ENCODE measurements at regions not wholly inside any gene's neighbourhood (a gene's known extent, or its start where the extent isn't known, plus 50 kb on each side); places are given as distances from the start of the nearest gene placed in this dataset.

- no peaks in the 10 kb centered on the region for H3K4me1 ChIP-seq (ENCODE audit: insufficient read depth, low read length, severe bottlenecking)
- no peak overlapping the region for H3K4me3 ChIP-seq (ENCODE audit: low read depth, low read length, poor library complexity, severe bottlenecking)
- H3K4me2 ChIP-seq (ENCODE audit: low read length), result no peak overlapping the region
- H3K9ac ChIP-seq (ENCODE audit: low read length), result no peak overlapping the region
- no peaks in the 10 kb centered on the region for H3K27me3 ChIP-seq (ENCODE audit: insufficient read depth, low read length)
- H4K20me1 ChIP-seq (ENCODE audit: insufficient read depth, low read length), result no peaks in the 10 kb centered on the region
- no peaks in the 10 kb centered on the region for H3K36me3 ChIP-seq (ENCODE audit: insufficient read depth, low read length)
- no peak for TF ChIP-seq EZH2 (IDR thresholded peaks at IDR 0.05; ENCODE audit: borderline replicate concordance, low read length)
- H3K9me2 ChIP-seq (ENCODE audit: low read depth, low read length), result no peaks in the 10 kb centered on the region
- no peaks in the 10 kb centered on the region for H3K79me2 ChIP-seq (ENCODE audit: insufficient read depth, low read length)
- H3K27ac ChIP-seq (ENCODE audit: low read depth, low read length, poor library complexity, severe bottlenecking), result no peak overlapping the region
- H3F3A ChIP-seq (ENCODE audit: insufficient read depth, low read length), result no peaks in the 10 kb centered on the region
- no peaks in the 10 kb centered on the region for H3K9me3 ChIP-seq (ENCODE audit: low read length)
- H2AFZ ChIP-seq (ENCODE audit: low read length), result no peak overlapping the region
Observed at GRCh38 chr16:73976644-73977043, 320.0 kb upstream of the PSMD7 start.

GRCh38 chr16:73973174-73973573, 323.4 kb upstream of the PSMD7 start:
- Histone ChIP-seq H3K27ac (ENCODE audit: low read depth, low read length, poor library complexity, severe bottlenecking) (no peak overlapping the region), H3K9ac (ENCODE audit: low read length) (no peak overlapping the region), H3F3A (ENCODE audit: insufficient read depth, low read length) (no peaks in the 10 kb centered on the region), H3K9me3 (ENCODE audit: low read length) (no peaks in the 10 kb centered on the region), H2AFZ (ENCODE audit: low read length) (no peak overlapping the region), H3K27me3 (ENCODE audit: insufficient read depth, low read length) (no peaks in the 10 kb centered on the region), H4K20me1 (ENCODE audit: insufficient read depth, low read length) (no peaks in the 10 kb centered on the region), H3K4me2 (ENCODE audit: low read length) (no peak overlapping the region), H3K36me3 (ENCODE audit: insufficient read depth, low read length) (no peaks in the 10 kb centered on the region), H3K4me3 (ENCODE audit: low read depth, low read length, poor library complexity, severe bottlenecking) (no peak overlapping the region), H3K9me2 (ENCODE audit: low read depth, low read length) (no peaks in the 10 kb centered on the region), H3K79me2 (ENCODE audit: insufficient read depth, low read length) (no peaks in the 10 kb centered on the region), H3K4me1 (ENCODE audit: insufficient read depth, low read length, severe bottlenecking) (no peaks in the 10 kb centered on the region)
- no peak for TF ChIP-seq CTCF (IDR thresholded peaks at IDR 0.05; ENCODE audit: low read length)
- TF ChIP-seq EZH2 (IDR thresholded peaks at IDR 0.05; ENCODE audit: borderline replicate concordance, low read length), result no peak

- H4K20me1 ChIP-seq (ENCODE audit: insufficient read depth, low read length), result no peaks in the 10 kb centered on the region
- H3K27ac ChIP-seq (ENCODE audit: low read depth, low read length, poor library complexity, severe bottlenecking), result no peak overlapping the region
Observed at GRCh38 chr16:73966851-73967250, 329.8 kb upstream of the PSMD7 start.

More at GRCh38 chr16:73966851-73967250, 329.8 kb upstream of the PSMD7 start:
- Histone ChIP-seq H3F3A (ENCODE audit: insufficient read depth, low read length) (no peaks in the 10 kb centered on the region), H3K27me3 (ENCODE audit: insufficient read depth, low read length) (no peaks in the 10 kb centered on the region), H3K4me3 (ENCODE audit: low read depth, low read length, poor library complexity, severe bottlenecking) (no peak overlapping the region), H3K9me3 (ENCODE audit: low read length) (no peaks in the 10 kb centered on the region), H3K4me1 (ENCODE audit: insufficient read depth, low read length, severe bottlenecking) (no peaks in the 10 kb centered on the region), H2AFZ (ENCODE audit: low read length) (no peak overlapping the region), H3K4me2 (ENCODE audit: low read length) (no peak overlapping the region), H3K9ac (ENCODE audit: low read length) (no peak overlapping the region), H3K36me3 (ENCODE audit: insufficient read depth, low read length) (no peaks in the 10 kb centered on the region), H3K79me2 (ENCODE audit: insufficient read depth, low read length) (no peaks in the 10 kb centered on the region), H3K9me2 (ENCODE audit: low read depth, low read length) (no peaks in the 10 kb centered on the region)
- TF ChIP-seq CTCF (IDR thresholded peaks at IDR 0.05; ENCODE audit: low read length) (no peak), EZH2 (IDR thresholded peaks at IDR 0.05; ENCODE audit: borderline replicate concordance, low read length) (no peak)
